IPS DF 19.7 (cell line): ENCODE measurements at regions not wholly inside any gene's neighbourhood (a gene's known extent, or its start where the extent isn't known, plus 50 kb on each side); places are given as distances from the start of the nearest gene placed in this dataset.

ENCODE experiments used
- DNase-seq: peaks from one replicate; pipeline ENCODE4 v3.0.0-alpha.2; 2013; ENCODE audit warnings: low read depth, low spot score

DNA sequence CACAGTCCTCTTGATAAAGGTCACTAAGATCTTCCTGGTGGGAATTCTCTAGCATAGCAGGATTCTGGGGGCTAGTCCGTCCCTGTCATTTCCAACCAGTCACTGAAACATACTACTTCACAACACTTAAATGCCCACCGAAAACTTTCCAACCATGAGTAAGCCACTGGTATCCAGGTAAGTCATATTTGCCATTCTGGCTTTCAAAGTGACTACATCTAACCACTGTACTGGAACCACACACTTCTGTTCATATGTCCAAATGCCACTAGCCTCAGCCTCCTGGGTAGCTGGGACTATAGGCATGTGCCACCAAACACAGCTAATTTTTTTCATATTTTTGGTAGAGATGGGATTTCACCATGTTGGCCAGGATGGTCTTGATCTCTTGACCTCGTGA is 64.3 kb upstream of the VANGL1 start:
- DNase-seq, result no peak

DNA sequence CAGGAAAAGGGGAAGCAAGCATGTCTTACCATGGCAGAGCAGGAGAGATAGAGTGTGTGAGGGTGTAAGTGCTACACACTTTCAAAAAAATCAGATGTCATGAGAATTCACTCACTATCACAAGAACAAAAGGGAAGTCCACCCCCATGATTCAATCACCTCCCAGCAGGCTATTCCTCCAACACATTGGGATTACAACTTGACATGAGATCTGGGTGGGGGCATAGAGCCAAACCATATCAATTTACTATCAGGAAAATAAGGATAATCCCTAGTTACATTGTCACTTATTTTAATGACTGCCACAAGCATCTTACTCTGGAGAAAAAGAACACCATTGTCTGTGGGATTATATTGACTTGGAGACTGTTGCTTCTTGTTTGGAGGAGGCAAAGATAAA is 66.1 kb upstream of the VANGL1 start:
- no peak for DNase-seq

DNA sequence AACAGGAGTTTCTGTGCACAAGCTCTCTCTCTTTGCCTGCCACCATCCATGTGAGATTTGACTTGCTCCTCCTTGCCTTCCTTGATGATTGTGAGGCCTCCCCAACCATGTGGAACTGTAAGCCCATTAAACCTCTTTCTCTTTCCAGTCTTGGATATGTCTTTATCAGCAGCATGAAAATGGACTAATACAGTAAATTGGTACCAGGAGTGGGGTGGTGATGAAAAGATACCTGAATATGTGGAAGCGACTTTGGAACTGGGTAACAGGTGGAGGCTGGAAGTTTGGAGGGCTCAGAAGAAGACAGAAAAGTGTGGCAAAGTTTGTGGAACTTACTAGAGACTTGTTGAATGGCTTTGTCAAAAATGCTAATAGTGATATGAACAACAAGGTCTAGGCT is 69.1 kb upstream of the VANGL1 start:
- DNase-seq, result no peak

DNA sequence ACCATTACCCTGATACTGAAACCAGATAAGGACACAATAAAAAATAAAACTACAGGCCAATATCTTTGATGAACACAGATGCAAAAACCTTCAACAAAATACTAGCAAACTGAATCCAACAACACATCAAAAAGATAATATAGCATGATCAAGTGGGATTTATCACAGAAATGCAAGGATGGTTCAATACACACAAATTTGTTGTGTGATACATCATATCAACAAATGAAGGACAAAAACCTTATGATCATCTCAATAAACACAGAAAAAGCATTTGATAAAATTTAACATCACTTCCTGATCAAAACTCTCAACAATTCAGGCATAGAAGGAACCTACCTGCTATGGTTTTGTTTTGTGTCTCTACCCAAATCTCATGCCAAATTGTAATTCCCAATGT is 74.3 kb upstream of the VANGL1 start:
- DNase-seq, result no peak

DNA sequence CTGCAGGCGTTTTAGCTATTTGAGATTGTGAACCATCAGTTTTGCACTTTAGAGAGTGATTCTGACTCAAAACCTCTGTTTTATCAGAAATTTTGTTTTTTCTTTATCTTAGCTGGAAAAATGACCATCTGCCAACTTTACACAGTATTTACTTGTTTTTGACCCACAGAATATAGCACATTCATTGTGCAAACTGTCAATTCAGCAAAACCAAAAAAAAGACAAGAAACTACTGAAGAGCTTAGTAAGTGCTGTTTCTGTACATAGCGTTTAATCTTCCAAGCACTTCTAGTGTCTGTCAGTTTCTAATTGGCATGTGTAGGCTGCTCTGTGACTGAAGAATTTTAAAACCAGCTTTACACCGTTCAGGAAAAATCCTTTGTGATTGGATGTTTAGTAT is 76.0 kb upstream of the VANGL1 start:
- DNase-seq, result no peak

DNA sequence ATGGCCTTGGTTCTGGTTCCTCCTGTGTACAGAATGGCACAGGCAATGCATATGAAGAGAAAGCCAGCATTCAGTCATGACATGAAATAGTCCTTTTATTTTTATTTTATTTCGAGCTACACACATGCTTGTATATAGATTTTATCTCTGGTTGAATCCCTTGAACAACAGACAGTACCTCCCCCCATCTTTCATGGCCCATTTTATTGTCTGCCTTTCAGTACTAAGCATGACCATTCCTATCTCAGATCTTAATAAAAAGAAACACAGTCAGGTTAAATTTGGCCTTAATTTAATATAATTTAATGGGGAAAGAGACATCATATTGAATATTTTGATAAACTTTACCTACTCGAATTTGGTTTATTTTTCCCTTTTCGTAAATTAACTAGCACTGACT is 76.4 kb upstream of the VANGL1 start:
- DNase-seq, result no peak

DNA sequence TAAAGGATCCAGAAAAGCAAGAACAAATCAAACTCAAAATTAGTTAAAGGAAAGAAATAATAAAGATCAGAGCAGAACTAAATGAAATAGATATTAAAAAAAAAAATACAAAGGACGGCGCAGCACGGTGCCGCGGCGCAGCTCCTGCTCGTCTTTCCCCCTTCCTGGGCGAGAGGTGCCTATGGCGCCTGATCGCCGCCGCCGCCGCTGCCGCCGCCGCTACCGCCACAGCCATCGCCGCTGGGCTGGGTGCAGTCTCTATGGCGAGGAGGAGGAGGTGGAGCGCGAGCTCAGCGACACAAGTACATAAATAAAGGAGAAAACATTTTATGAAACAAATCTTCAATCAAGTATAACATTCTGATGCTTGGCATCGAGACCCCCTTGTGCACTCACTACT is 77.6 kb upstream of the VANGL1 start:
- DNase-seq, result no peak

DNA sequence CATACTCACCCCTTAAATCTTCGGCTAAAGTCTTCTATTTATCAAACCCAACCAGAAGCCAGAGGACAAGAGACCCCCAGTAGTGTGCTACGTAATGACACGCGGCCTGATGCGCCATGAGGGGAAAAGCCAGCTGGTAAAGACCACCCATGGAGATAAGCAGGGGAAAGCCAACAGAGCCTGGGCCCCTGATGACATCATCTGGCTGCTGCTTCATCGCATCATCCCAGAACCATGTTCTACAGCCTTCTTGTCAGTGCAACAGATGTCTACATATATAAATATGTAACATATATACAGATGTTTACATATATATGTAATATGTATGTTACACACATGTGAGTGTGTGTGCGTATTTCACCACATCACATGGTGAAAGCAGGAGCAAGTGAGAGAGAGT is 81.7 kb upstream of the VANGL1 start:
- no peak for DNase-seq

DNA sequence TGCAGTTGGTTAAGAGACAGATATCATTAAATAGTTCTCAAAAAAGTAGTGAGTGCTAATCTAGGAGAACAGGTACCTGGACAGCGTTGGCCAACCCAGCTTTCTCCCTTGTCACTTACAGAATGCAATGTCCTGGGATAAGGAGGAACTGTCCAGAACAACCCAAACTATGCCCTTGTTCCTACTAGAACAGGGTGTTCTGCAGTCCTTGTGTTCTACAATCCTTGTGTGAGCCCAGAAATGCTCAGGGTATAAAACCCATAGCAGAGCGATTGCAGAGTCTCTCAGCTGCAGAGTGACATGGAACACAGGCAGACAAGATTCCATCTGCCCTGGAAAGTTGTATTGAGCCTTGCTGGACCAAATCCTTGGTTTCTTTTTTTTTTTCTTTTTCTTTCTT is 83.5 kb upstream of the VANGL1 start:
- DNase-seq, result no peak

DNA sequence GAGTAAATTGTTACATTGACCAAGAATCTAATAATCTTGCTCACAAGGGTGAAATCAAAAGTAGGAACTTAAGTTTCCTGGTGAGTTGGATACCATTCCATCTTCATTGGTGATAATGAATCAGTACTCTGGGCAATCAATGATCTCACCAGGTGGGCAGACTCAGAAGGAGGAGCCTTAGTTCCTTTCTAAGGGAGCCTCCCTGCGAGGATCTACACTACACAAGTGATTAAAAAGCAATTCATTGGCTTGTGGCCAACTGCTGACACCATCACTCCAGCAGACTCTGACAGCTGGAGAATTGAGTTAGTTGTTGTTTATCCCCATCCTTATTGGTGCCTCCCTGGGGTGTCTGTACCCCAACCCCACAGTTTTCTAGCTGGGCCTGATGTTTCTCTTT is 84.1 kb upstream of the VANGL1 start:
- no peak for DNase-seq

DNA sequence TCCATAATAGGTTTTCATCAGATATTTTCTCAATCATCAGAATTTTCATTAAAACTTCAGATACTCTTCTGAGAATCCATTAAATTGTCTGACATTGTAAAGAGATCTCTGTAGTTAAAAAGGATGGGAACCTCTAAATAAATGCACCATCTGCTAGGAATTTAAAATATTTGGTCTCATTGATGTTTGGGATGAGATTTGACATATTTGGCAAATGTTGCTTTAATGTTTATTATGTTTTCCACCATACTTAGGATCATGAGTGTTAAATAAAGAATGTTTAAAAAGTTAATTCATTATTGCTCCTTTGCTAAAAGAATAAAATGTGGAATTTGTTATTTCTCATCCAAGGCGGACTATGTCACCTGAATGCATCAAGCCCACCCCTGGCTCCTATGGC is 85.5 kb upstream of the VANGL1 start:
- DNase-seq, result no peak

DNA sequence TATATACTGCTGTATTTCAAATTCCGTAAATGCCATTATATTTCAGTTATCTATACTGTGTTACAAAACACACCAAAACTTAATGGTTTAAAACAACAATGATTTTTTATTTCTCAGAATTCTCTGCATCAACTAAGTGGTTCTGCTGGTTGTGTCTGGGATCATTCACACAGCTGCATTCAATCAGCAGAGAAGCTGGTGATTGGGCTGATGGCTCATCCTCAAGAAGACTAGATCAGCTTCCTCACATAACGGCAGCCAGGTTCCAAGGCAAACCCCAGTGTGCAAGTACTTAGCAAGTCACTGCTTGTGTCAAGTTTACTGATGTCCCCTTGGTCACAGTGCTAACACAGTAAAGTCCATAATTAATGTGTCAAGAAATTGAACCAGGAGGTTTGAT is 86.3 kb upstream of the VANGL1 start:
- no peak for DNase-seq

DNA sequence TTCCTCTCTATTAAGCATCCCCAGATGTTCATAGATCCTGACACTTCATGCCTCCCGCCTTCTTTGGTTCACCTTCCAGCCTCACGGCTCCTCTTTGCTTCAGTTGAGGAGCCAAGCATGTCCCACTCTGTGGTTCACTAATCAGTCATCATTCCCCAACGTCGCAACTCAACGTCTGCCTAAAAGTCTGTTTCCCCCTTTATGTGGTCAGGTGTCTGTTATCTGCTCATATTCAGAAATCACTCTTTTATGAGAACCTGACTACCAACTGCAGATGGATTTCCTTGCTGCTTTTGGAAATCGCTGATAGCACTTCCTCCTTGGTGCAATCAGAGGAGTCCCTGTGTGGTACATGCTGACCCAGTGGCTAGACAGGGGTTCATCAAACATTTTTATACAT is 94.1 kb upstream of the VANGL1 start:
- no peak for DNase-seq

DNA sequence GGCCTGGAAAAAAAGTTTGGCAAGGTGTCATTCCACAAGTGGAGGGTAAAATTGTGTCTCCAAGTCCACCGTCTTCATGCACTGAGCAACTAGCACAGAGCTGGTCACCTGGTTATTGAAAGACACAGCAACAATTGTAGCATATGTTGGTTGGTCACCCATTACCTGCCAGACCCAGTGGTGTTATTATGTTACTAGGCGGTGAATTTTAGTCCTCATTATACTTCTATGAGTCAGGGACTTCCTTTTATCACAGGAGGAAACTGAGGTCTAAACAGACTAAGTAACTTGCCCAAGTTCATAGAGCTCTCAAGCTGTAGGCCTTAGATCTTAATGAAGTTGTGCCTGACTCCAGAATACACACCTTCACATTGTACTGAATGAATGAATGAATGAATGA is 94.9 kb upstream of the VANGL1 start:
- no peak for DNase-seq

DNA sequence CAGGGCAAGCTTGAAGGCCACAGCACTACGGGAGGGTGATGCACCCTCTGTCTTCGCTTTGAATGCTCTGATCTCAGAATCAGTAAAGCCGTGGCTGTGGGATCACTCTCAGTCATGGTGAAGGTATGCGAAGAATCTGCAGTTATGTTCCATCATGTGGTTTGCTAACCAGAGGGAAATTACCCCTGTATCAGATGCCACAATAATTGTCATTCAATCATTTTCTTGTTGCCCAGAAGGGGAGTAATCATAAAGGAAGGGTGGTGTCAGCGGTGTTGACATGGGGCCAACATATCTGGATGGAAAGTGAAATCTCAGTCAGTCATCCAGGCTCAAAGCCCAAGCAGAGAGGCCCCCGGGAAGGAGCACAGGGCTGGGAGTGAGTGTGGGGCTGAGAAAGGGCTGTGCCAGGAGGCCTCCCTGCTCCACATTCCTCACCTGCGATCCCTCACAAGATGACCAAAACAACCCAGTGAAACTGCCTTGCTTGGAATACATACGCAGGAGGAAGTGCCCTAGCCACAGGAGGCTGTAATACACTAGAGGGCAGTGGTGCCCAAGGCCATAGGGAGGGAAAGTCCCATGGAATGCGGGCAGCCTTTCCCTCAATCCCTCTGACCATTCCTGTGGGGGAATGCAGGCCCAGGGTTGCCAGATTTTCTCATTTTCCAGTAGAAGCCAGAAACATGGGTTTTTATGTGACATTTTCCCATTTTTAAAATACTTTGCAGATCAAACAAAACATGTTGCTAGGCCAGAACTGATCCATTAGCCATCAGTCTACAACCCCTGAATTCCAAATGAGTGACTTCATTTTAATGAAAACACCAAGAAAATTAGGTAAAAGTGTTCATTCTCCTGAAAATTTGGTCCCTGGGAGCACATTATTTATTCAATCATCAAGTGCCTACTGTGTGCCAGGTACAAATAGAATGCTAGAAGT is 95.7 kb upstream of the VANGL1 start:
- DNase-seq, result peak; percentile 91

DNA sequence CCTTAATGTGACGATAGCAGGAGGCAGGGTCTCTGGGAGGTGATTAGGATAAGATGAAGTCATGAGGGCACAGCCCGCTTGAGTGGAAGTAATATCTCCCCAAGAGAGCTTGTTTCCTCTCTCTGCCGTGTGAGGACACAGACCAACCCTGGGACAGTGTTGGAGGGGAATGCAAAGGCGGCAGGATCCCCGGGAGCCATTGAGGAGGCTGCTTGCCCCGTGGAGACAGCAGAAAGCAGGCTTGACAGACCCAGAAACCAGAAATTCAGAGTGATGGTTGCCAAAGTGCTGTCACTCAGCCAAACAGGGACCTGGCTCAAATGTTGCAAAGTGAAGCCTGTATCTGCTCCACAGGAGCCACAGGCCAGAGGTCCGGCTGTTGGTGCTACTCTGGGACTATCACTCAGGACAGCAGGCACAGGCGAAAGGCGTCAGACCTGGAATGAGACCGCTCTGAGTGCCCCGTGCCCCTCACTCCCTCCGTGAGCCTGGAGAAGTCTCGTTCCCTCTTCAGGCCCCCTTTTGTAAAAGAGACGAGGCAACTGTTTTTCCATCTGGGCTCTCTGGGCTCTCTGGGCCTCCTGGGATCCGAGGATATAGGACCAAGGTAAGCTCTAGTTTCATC is 96.6 kb upstream of the VANGL1 start:
- no peak for DNase-seq

DNA sequence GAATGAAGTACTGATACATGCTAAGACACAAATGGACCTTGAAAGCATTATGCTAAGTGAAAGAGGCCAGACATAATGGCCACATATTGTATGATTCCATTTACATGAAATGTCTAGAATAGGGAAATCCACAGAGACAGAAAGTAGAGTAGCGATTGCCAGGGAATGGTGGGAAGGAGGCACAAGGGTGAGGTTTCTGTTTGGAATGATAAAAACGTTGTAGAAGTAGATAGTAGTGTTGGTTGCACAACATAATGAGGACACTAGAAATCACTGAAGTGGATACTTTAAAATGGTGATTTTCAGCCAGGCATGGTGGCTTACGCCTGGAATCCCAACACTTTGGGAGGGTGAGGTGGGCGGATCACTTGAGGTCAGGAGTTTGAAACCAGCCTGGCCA is 97.6 kb upstream of the VANGL1 start:
- no peak for DNase-seq

DNA sequence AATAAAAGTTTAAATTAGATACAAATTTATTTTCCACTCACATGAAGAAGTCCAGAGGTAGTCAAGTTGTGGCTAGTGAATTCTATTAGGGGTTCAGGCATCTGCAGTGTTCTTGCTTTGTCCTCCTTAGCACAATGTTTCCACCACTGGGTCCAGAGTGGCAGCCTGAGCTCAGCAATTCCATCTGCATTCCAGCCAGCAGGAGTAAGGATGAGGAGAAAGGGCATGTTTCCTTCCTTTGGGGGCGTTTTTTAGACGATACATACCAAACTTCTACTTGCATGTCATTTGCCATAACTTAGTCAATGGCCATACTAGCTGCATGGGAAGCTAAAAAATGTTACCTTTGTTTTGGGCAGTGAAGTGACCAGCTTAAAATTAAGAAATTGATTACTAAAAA is 98.5 kb upstream of the VANGL1 start:
- no peak for DNase-seq

DNA sequence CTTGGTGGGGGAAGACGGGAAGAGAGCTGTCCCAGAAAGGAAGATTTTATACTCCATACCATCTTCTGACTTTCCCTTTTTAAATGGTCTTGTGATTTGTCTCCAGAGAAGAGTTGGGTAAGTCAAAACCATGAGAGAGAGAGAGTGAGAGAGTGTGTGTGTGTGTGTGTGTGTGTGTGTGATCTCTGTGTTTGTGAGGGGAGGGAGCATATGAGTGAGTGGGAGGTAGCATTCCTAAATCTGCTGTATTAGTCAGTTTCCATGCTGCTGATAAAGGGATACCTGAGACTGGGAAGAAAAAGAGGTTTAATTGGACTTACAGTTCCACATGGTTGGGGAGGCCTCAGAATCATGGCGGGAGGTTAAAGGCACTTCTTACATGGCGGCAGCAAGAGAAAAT is 102.0 kb upstream of the VANGL1 start:
- DNase-seq, result no peak

DNA sequence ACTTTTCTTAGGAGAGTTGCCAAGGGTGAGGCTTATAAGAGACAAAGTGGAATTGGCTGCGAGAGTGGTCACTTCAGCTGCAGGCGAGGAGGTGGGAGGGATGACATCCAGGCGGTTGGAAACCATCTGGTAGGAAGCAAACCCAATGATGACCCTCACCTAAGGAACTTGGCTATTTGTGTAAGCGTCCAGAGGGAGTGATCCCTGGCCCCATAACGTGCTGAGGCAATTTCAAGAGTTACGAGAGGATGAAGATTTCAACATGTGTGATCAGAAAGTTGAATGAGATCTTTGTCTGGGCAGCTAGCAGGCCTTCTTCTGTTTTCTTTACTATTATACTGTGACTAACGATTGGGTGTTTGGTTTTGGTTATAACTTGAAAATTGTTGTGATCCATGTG is 102.7 kb upstream of the VANGL1 start:
- no peak for DNase-seq

DNA sequence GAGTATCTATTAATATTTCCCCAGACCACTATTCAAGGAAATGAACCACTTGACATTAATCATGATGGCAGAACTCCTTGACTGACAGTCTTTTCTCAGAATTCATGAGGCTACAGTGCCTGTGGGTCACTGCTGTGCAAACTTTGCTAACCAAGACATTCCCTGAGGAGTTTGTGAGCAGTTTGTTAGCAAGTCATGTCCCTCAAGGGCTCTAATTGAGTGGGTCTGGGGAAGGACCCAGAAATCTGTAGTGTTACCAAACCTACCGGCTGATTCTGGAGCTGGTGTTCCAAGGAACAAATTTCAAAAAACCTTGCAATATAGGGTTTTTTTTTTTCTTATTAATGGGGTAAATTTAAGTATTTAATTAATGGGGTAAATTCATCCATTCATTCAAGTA is 103.2 kb upstream of the VANGL1 start:
- no peak for DNase-seq

DNA sequence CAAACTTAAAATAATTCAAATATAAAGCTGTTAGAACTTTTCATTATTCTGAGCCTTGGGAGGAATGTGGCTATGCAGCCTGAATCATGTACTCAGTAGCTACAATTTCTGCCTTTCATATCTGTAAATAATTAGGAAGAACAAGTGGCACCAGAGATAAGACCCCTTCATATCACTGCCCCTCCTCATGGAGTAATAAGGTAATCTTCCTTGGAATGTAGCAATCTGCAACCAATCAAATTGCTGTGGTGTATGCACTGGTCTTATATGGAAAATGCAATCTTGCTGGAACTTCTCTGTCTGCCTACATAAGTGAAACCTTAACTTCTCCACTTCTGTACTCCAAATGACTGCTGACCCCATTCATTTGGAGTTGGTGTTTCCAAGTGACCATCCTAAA is 104.4 kb upstream of the VANGL1 start:
- DNase-seq, result no peak

DNA sequence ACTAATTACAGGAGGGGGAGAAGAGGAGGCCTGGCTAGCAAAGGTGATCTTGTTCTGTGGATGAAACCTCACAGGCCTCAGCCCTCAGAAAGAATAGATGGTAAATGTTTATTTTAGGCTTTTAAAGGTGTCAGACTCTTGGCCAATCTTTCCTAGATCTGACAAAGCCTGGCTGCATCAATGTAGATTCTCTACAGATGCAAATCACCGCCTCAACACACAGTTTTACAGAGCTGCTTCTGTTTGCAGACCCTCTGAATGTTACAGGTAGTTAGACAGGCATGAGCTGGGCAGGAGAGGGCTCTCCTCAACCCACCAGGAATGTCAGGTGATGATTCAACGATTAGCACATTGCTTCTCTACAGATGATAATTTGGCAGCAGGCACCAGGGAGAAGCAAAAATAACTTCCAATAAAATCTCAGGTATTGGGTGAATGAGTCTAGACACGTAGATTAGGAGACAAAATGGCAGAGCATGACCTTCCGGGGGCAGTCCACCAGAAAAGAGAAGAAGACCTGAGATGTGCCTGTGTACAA is 105.4 kb upstream of the VANGL1 start:
- DNase-seq, result no peak
